ENCODE measurements at regions not wholly inside any gene's neighbourhood (a gene's known extent, or its start where the extent isn't known, plus 50 kb on each side); places are given as distances from the start of the nearest gene placed in this dataset.

GRCh38 chr21:35344582-35344981, 295.5 kb upstream of the RUNX1 start:
- no peak for DNase-seq (ENCODE audit: low read depth in 2 of 2)

- DNase-seq (ENCODE audit: low read depth in 2 of 2) = peak in 1 of 2 donors; percentile 17
These were observed 294.1 kb upstream of the RUNX1 start for GRCh38 chr21:35343046-35343819.

DNA sequence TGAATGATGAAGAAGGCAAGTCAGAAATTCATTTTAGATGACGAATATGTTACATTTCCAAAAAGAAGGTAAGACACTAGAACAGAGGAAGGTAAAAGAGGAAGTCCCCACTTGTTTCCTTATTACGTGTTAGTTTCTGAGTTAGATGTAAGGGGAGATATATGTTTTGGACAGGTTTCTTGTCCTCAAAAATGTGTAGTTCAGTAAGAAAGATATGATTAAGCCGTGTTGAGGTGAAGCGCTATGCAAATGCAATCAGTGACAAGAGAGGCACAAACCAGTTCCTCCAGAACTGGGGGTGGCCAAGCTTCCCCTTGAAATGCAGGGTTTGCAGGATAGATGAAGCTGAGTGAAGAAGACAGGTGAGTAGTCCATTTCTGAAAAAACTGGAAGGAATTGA, 293.3 kb upstream of the RUNX1 start:
- peak in 1 of 2 donors; percentile 44 for DNase-seq (ENCODE audit: low read depth in 2 of 2)

- DNase-seq (ENCODE audit: low read depth in 2 of 2) = no peak
These were observed 291.2 kb upstream of the RUNX1 start for GRCh38 chr21:35340273-35340672.

DNA sequence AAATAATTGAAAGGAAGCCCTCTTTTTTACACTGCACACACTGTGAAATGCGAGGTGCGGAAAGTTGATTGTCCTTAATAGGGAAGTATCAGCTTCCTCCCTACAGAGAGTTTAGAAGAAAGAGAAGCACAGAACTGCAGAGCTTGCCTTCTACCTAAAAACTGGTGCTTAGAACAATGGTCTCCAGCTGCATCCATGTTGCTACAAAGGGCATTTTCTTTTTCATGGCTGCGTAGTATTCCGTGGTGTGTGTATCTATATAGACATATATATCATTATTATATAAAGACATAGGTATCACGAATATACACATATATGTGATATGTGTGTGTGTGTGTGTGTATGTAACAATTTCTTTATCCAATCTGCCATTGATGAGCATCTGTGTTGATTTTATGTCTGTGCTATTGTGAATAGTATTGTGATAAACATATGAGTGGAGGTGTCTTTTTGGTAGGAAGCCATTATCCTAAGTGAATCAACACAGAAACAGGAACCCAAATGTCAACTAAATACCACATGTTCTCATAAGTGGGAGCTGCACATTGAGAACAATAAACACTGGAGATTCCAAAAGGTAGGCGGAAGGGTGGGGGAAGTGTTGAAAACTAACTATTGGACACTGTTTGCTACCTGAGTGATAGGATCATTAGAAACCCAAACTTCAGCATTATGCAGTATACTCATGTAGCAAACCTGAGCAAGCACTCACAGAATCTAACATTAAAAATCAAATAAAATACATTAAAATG, 290.0 kb upstream of the RUNX1 start:
- no peak for DNase-seq (ENCODE audit: low read depth in 2 of 2)

DNA sequence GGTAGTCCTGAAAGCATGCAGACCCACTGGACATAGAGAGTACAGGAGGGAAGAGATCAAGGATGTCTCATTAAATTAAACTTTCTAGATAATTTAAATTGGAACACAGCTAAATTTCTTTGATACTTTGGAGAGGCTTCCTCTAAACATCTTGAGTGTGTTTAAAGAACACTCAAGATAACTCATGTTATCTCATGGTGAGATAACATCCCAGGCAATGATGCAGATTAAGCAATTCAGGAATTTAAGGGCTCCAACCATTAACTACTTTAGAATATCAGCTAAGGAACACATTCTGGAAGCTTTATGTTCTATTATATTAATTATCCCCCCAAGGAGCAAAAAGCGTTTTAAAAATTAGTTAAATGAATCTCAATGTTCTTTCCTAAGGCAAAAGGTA, 289.2 kb upstream of the RUNX1 start:
- no peak for DNase-seq (ENCODE audit: low read depth in 2 of 2)

DNA sequence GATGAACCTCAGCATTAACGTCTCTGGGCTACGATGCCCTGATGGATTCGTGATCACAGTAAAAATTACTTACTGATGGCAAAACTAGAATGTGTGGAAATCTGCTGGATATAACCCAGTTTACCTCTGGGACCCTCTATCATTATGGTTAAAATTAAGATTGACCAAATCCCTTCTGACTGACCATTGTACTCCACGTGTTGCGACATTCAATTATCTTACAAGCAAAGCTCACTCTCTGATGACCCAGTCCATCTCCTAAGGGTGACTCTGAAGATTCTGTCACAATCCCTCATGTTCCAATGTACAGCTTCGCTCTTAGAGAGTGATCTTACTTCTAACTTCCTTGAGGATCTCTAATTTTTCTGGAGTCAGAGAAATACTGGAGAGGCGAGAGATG, 288.5 kb upstream of the RUNX1 start:
- no peak for DNase-seq (ENCODE audit: low read depth in 2 of 2)

DNA sequence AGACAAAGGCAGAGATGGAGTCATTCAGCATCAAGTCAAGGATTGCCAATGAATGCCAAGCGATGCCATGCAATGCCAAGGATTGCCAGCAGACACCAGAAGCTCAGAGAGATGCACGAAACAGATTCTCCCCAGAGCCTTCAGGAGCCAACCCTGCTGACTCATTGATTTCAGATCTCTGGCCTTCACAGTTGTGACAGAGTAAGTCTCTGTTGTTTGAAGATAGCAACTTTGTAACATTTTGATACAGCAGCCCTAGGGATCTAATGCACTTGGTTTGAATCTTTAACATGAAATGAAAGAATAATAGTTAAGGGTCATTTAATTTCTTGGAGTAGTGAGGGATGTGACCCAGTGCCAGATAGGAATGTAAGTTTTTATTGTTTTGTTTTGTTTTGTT, 287.4 kb upstream of the RUNX1 start:
- no peak for DNase-seq (ENCODE audit: low read depth in 2 of 2)

DNA sequence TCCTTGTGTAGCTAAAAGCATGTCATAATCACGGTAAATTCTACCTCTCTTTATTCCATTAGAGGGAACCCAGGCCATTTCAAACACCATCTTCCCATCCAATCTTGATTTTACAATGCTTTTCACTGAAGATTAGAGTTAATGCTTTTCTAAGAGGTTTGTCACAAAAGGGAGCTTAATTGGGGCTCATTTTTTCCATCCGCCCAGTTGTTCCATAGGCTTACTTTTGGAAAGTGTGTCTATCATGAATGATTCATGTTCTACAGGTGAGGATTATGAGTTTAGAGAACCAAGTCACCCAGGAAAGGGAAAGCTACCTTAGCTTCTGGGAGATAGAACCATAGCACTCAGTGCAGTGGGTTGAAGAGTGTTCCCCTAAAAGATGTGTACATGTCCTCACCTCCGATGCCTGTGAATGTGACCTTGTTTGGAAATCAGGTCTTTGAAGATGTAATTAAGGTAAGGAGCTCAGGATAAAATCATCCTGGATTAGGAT, 286.9 kb upstream of the RUNX1 start:
- peak in 1 of 2 donors; percentile 9 for DNase-seq (ENCODE audit: low read depth in 2 of 2)

GRCh38 chr21:35333831-35334618, 284.9 kb upstream of the RUNX1 start:
- DNase-seq (ENCODE audit: low read depth in 2 of 2) = no peak

- no peak for DNase-seq (ENCODE audit: low read depth in 2 of 2)
These were observed 283.8 kb upstream of the RUNX1 start for GRCh38 chr21:35332841-35333426.

GRCh38 chr21:35329940-35330660, 281.0 kb upstream of the RUNX1 start:
- DNase-seq (ENCODE audit: low read depth in 2 of 2) = no peak

DNA sequence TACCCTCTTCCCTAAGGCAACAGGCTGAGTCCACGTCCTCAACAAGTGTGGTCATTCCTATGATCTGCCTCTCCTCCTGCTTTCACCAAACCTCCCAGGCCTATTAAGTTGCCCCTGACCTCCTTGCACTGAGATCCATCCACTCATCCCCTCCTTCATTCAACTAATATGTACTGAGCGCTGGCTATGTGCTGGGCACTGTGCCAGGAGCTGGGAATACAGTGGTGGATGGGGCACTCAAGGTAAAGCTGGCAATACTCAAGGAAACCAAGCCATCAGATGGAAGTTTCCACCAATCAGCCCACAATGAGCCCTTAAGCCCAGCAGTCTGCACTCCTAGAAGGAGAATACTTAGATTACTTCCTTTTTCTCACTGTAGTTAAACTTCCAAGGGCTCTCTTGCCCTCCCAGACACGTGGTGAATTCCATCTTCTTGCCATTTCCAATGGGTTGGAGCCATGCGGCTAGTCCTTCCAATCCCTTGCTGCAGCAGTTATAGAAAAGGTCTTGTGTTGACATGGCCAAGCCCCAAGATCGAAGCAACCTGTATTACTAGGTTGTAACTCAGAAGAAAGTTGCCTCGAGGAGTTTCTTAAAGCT, 279.9 kb upstream of the RUNX1 start:
- DNase-seq (ENCODE audit: low read depth in 2 of 2) = no peak

DNA sequence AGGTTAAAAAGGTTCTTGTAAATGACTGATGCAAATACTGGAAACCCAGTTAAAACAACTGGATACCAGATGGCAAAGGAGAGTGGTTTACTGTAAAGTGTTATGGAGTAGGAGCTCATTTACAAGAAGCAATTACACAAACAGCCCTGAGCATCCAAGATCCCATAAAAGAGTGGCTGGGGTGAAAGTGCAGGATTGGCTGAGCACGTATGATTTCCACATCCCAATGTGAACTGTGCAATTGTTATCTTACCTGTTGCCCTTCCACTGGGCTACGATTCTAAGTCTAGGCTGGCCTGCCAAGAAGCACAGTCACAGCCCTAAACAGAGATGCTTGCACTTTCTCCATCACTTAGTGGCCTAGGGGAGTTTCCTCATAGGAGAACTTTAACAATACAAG, 277.6 kb upstream of the RUNX1 start:
- no peak for DNase-seq (ENCODE audit: low read depth in 2 of 2)

DNA sequence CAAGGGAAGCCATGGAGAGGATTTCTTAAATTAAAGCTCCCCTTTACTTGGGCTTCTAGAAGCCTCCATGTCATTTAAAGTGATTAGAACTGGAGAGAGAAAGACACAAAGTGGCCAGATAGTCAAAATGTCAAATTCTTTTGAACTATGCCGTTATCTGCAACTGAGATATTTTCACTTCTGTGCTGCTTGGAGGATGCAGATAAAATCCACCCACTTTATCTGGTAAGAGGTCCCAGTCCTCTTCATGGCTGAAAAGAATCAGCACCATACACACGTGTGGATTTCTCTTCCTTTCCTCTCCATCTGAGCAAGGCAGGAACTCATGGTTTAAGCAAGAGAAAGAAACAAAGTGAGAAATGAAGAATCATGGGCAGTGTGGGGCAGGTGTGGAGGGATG, 276.9 kb upstream of the RUNX1 start:
- no peak for DNase-seq (ENCODE audit: low read depth in 2 of 2)

DNA sequence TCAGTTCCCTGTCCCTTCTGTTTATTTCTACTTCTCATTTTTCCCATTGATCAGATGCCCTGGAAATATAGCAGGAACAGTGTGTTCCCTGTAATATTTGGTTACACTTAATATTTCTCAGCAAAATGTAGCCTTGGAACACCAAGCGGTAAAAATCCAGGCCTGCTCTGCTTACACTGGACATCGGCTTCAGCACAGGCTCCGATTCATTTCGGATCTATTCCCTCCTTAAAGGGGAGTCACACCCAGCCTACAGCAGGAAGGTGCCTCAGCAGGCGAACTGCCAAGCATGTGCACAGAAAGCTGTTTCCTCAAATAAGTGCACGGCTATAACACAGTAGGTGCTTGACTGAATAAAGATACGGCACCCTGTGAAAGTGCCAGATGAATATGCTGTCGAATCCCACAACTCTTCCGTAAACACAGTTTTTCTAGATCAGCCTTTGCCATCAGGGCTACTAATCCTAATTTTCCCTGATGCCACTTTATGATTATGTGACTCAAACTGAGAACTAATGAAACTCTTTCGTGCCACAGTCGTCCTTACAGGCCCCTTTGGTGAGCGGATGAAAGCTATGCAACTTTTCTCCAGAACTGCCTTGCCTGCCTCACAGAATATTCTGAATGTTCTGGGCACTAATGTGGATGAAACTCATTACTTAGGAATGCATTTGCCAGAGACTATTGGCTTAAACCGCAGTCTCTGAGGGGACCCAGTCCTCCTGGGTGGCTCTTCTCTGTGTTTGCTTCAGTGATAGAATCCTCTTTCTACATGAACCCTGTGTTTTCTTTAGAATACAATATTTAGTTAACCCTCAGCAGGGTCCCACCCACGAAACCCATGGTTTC, 275.5 kb upstream of the RUNX1 start:
- no peak for DNase-seq (ENCODE audit: low read depth in 2 of 2)

DNA sequence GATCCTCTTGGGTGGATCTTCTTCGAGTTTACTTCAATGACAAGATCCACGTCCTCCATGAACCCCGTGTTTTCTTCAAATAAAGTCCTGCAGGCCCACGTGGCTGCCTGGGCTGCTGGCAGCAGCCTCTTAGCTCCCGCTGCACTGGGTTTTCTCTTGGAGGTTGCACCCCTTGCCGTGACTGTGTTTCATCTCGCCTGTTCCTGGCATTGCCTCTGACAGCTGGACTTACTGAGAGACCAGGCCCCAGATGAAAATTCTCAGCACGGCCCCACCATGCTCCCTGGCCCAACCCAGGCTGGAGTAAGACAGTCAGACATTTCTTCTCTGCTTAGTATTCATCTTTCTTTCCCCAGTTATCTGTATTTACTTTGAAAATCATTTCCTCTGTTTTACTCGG, 274.8 kb upstream of the RUNX1 start:
- DNase-seq (ENCODE audit: low read depth in 2 of 2) = no peak

DNA sequence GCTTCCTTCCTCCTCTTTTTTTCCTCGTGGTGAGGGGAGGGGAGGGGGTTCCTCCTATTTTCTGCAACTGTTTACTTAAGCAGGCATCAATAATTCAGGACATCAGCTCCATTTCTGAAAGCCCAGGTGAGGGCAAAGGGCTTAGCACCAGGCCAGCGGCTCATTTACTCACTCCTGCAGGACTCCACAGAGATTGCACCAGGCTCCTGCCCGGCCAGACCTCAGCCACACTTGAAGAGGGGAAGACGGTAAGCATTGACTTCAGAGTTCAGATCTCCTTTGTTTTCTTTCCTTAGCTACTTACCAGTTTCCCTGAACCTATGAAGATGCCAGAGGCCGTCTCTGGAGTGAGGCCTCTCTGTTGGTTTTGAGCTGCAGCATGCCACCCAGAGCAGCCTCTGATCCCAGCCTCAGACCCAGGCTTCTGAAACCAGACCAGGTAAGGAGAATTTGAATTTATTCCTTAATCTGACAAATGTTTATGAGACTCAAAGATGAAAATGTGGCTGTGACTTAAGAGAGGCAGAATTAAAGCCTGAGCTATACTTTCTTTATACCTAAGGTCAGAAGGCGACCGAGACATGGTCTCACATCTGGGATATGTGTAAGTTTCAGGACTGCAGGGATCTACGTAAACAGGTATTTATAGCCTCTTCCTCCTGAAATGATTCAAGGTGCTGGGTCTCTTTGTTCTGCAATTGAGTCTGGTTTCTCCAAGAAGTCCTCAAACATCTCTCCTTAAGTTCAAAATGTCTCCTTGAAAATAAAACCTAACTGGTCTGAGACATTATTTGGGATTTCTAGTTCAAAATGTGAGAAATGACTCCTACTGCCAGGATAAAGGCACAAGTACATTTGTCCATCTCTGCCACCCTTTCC, 272.5 kb upstream of the RUNX1 start:
- no peak for DNase-seq (ENCODE audit: low read depth in 2 of 2)
